HG03066 (cell line): ENCODE measurements at regions not wholly inside any gene's neighbourhood (a gene's known extent, or its start where the extent isn't known, plus 50 kb on each side); places are given as distances from the start of the nearest gene placed in this dataset.
"Not testable (repeated sequence)": the region's sequence is repeated elsewhere in the genome, so short reads cannot be mapped to it uniquely, and the experiment has no call there.

ENCODE experiments used
- ATAC-seq: cut with Tn5 transposase; IDR thresholded peaks from one replicate; pipeline ENCODE4 v1.9.1; 2021; ENCODE audit warnings: low read depth; ENCODE audit not compliant: unreplicated experiment

GRCh38 chr5:145660897-145661640 lies 174.1 kb downstream of the PRELID2 start:
- no peak for ATAC-seq

- ATAC-seq: no peak
These were observed 176.7 kb downstream of the PRELID2 start for GRCh38 chr5:145658435-145658834.

- not testable (repeated sequence) for ATAC-seq
These were observed 182.4 kb downstream of the PRELID2 start for GRCh38 chr5:145652700-145653099.

GRCh38 chr5:145647137-145647536 lies 188.0 kb downstream of the PRELID2 start:
- not testable (repeated sequence) for ATAC-seq

GRCh38 chr5:145643214-145643613 lies 191.9 kb downstream of the PRELID2 start:
- ATAC-seq: not testable (repeated sequence)

- ATAC-seq: no peak
These were observed 197.7 kb downstream of the PRELID2 start for GRCh38 chr5:145637396-145637795.

- no peak for ATAC-seq
These were observed 198.8 kb downstream of the PRELID2 start for GRCh38 chr5:145636371-145636770.

- ATAC-seq: no peak
These were observed 201.7 kb downstream of the PRELID2 start for GRCh38 chr5:145633474-145633873.

- ATAC-seq: no peak
These were observed 202.4 kb downstream of the PRELID2 start for GRCh38 chr5:145632701-145633100.

- no peak for ATAC-seq
These were observed 206.1 kb downstream of the PRELID2 start for GRCh38 chr5:145629047-145629446.

- no peak for ATAC-seq
These were observed 206.6 kb downstream of the PRELID2 start for GRCh38 chr5:145628525-145628924.

GRCh38 chr5:145619806-145620310 lies 215.3 kb downstream of the PRELID2 start:
- no peak for ATAC-seq

- not testable (repeated sequence) for ATAC-seq
These were observed 218.4 kb downstream of the PRELID2 start for GRCh38 chr5:145616739-145617138.

- no peak for ATAC-seq
These were observed 236.2 kb downstream of the PRELID2 start for GRCh38 chr5:145598983-145599382.

GRCh38 chr5:145598184-145598583 lies 237.0 kb downstream of the PRELID2 start:
- ATAC-seq: no peak

GRCh38 chr5:145591578-145591977 lies 243.6 kb downstream of the PRELID2 start:
- ATAC-seq: no peak

- ATAC-seq: no peak
These were observed 246.1 kb downstream of the PRELID2 start for GRCh38 chr5:145589063-145589462.

- ATAC-seq: no peak
These were observed 246.6 kb downstream of the PRELID2 start for GRCh38 chr5:145588558-145588957.

GRCh38 chr5:145588113-145588512 lies 247.0 kb downstream of the PRELID2 start:
- ATAC-seq: no peak

GRCh38 chr5:145587710-145588109 lies 247.4 kb downstream of the PRELID2 start:
- no peak for ATAC-seq

- no peak for ATAC-seq
These were observed 247.9 kb downstream of the PRELID2 start for GRCh38 chr5:145587308-145587672.

- ATAC-seq: no peak
These were observed 248.4 kb downstream of the PRELID2 start for GRCh38 chr5:145586661-145587307.
